Stimulated activated CD8-positive, alpha-beta memory T cell treated with anti-CD3 and anti-CD28 coated beads, Interleukin-15, amount 100 ng/mL, for 24 hours (primary cell): ENCODE measurements at regions not wholly inside any gene's neighbourhood (a gene's known extent, or its start where the extent isn't known, plus 50 kb on each side); places are given as distances from the start of the nearest gene placed in this dataset.
"Not testable (repeated sequence)": the region's sequence is repeated elsewhere in the genome, so short reads cannot be mapped to it uniquely, and the experiment has no call there.

Experiments used
- DNase-seq: peaks from one replicate; pipeline ENCODE4 v3.0.0-alpha.2; 2020; ENCODE audit warnings: low read depth

DNA sequence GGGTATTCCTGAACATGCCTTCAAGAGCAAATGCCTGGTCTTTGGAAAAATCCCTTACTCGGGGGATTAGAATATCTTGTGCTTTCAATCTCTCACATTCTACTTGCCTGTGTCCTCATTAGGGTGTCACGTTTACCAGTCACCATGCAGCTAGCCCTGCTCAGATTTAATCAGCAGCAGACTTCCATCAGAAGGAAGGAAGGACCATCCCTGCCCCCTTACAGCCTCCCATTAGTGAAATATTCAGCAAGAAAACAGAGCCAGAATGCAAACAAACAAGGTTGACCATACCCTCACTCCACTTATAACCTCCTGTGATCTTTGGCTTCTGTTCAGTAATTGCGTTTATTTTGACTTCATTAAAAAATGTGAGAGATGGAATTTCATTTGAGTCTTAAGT is 208.6 kb downstream of the CXCL12 start:
- DNase-seq: no peak

DNA sequence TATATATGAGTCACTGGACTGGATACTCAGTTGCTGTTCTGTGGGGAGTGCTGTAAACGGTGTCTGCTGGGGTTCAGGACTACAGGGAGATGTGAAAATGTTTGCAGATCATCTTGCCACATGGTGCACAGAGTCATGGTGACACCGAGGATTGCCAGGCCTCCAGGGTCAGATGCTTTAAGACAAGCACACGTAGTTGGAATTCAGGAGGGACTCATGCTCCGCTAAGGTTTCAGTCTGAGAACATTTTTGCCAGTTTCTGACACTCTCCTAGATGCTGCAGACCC is 211.3 kb downstream of the CXCL12 start:
- no peak for DNase-seq

DNA sequence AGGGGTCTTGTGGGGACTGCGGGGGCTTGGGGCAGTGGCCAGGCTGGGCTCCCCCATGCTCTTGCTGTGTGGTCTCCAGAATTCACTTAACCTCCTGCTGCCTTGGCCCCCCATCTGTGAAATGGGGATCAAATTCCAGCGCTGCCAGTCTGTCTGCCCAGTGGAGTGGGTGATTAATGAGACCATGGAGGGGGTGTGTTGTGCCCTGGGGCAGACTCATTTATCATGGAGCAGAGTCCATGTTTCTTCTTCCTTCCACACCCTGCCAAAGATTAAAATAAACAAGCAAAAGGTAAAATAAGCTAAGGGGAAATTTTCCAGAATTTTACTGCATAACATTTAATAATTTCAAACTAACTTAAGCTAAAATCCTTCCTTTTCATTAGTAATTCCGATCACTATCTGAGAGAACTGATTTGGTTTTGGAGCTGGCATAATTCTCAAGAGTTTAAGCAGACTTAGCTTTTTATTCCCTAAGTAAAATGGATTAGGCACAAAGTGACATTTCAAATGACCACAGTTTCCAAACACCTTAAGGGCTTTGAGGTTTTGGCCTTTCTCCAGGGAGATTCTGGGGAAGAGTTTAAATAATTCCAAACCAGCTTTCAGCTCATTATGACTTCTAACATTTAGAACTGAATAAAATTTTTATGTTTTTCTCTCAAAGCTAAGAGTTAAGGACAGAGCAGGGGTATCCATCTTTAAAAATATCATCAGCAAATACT is 211.9 kb downstream of the CXCL12 start:
- no peak for DNase-seq

- DNase-seq: no peak
Observed at GRCh38 chr10:44171765-44172164, 213.1 kb downstream of the CXCL12 start.

DNA sequence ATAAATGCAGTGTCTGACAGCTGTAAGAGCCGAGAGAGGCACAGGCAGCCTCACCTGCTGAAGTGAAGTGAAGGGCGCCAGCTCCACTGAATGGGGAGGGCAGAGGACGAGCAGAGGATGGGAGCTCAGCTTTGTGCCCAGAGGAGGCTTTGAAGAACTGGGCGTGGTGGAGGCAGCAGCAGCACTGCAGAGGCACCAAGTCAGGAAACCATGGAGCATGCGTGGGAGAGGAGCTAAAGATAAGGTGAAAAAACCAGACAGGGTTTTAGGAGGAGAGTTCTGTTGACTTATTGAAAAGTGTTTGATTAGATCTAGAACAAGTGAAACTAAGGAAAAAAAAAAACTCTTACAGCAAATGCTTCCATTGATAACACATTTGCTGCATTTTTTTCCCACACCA is 216.4 kb downstream of the CXCL12 start:
- no peak for DNase-seq

DNA sequence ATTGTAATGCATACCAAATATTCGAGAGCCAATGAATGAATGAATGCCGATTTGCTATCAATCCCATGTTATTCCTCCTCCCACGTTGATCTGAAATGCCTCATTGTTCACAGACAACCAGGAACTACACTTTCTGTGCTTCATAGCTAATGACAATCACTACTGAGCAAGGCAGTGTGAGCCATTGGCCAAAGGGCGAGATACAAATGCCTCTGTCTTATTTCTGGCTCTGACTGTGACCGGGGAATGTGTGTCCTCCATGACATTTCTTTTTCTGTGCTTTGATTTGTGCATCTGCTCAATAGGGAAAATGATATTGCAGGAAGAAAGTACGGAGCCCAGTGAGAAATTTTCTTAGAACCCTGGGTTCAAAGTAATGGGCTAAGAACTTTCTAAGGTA is 217.1 kb downstream of the CXCL12 start:
- no peak for DNase-seq

DNA sequence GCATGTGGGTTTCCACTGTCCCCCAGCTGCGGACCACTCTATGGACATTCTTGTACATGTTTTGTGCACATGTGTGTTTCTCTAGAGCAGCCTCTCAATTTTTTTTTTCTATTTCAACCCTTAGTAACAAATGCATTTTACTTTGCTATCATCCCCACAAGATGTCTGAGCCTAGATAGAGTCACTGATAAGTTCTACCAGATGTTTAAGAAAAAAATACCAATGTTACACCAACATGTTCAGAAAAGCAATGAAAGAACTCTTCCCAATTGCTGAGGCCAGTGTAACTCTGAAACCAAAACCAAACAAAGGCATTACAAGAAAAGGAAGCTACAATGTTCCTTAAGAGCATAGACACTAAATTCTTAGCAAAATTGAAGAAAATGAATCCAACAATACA is 218.5 kb downstream of the CXCL12 start:
- no peak for DNase-seq

DNA sequence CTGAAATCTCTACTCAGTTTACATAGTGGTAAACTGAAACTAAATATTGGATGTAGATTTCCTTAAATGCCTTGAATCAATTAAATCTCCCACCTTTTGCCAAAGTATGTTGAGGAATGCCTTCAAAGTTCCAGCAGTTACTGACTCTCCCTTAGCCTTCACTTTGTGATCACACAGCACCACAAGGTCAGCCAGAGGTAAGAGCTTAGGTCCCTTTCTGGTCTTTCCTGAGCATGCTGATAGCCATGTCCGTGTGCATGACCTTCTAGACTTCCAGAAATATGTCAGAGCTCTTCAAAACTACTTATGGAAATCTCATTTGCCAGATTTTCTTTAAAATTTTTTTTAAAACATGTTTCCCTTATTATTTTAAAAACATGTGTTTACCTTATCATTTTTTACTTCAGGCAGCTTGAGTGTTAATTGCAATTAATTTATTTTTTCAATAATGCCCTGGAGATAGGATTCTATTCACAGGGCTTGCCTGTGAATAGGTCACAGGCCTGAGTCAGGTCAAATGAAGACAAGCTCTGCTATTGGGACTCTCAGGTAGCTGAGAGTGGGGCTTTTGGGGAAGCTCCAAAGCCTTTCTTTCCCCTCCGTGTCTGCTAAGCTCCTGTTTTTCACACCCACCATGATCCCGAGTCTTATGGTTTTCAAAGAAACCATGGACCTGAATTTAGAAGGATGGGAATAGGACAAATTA is 220.5 kb downstream of the CXCL12 start:
- DNase-seq: no peak

DNA sequence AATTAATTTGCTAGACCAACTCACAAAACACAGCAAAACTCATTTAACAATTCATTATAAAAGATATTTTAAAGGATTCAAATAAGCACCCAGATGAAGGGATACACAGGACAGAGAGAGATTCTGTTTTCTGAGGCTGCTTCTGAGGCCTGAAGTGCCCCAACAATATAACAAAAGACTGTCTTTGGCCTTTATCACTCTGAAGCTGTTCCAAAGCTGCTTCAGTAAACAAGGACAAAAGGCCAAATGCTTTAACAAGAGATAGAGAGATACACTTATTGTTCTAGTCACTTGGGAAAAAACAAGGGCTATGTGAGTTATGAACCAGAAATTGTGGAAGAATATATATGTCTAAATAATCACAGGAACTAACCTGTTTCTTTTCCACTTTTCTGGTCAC is 223.7 kb downstream of the CXCL12 start:
- no peak for DNase-seq

DNA sequence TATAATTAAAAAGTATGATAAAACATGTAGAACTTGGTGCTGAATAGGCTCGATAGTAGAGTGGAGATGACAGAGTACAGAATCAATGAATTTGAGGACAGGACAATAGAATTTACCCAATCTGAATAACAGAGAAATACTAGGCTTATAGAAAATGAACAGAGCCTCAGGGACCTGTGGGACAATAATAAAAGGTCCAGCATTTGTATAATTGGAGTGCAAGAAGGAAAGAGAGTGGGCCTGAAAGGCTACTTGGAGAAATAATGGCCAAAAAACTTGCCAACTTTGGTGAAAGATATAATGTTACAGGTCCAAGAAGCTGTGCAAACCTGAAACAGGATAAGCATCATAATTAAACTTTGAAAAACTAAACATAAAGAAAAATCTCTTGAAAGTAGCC is 227.3 kb downstream of the CXCL12 start:
- no peak for DNase-seq

DNA sequence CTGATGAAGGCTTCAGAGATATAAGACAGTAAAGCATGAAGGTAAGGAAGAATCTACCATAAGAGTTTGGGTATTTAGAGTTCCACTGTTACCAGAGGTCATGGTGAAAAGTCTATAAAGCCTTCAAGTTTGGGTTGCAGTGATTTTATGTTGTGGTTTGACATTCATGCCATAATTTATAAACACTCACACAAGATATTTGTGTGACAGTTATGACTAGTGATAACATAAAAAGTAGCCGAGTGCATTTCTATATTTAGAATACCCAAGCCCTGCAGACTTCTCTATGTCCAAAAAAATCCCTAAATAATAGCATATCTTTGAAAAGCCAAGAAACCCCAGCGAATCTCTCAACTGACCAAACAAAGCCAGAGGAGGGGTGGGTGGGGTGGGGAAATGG is 229.9 kb downstream of the CXCL12 start:
- no peak for DNase-seq

DNA sequence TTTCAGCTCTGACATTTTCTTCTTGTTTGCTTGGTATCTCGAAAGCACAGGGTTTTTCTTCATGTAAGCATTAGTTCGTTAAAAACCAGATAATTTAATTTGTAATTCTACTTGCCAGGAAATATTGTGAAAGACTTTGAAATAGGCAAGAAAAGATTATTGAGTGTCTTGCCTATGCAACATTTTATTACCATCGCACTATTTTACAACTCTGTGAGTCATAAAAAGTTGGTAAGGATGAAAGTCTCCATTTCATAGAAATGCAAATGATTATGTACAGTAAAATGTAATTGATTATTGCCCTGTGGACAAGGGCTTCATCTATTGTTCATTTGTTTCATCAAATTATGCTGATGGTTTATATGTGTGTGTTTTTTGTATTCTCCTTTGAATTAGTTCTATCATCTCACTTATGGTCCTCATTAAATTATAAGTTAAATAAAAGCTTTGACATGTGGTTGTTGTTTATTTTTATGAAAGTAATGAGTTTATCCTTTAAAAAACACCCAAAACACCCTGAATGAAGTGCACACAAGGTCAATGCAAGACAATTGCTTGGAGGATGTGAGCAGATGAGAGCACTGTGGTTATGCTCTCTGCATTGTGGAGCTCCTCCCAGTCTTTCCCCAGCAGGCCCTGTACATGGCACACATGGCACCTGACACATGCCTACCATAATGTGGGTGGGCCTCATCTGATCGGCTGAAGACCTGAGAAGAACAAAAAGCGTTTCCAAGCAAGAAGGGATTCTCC is 230.8 kb downstream of the CXCL12 start:
- no peak for DNase-seq

DNA sequence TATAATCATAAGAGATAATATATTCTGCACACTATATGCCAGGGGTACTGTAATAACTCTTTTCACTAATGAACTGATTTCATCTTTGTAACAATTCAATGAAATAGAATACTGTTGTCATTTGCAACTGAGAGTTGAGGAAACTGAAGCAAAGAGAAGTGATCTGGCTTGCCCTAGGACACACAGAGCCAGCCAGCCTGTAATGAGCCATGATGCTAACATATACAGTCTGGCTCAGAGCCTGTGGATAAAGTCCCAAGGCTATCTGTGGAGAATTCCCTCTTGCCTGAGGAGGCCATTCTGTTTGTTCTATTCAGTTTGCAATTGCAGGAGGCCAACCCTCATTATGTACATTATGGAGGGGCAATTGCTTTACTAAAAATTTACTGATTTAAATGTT is 241.3 kb downstream of the CXCL12 start:
- DNase-seq: no peak

DNA sequence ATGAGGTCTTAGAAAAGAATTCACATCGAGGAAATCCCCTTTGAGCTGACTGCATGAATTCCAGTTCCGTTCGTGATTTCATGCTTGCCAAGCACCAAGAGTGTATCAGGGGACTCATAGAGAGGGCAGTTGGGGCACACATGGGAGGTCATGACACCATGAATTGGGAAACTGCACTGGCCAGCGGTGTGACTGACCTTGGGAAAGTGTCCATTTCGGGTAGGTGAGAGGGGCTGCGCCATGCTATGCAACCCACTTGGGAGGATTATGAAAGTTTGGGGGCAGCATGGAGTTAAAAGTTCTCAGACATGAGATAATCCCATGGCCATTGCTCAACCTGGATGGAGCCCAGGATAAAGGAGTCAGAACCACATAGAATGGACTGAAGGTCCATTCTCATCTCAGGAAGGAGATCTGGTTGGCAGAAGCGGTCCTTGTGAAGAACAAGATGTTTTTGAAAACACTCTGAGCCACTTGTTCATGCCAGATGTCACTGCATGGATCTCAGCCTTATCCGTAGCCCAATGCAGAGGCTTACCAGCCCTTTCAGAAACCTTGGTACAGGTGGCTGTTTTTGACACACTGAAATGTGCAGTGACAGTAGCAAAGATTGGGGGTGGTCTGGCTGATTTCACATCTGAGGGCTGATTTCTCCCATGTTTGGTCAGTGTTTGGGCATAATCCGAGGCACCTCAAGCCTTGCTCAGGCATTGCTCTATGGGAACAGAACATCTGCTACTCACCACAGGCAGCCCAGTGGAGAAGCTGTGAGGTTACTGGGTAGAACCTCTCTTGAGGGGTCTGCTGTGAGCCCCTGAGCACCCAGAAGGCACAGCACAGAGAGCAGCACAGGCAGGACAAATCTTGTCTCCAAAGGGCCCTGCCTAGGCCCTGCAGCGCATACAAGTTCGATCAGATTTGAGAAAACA is 252.3 kb downstream of the CXCL12 start:
- no peak for DNase-seq

GRCh38 chr10:44126291-44126717 is 258.6 kb downstream of the CXCL12 start:
- no peak for DNase-seq

DNA sequence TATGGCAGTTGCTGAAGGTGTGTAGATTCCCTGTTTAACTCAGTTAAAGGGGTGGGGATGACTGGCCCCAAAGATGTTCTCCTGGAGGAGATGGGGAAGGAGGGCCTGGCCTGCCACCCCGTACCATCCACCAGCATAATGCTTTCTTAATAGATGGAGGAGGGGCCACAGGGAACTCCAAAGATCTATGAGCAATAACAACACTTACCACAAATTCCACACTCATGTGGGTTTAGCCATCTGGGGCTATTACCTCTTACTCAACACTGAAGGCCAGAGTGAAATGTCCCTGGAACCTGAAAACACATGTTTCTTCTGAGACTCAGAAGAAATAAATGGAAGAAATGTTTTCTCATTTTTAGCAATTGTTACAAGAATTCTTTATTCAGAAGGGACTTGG is 259.0 kb downstream of the CXCL12 start:
- no peak for DNase-seq

DNA sequence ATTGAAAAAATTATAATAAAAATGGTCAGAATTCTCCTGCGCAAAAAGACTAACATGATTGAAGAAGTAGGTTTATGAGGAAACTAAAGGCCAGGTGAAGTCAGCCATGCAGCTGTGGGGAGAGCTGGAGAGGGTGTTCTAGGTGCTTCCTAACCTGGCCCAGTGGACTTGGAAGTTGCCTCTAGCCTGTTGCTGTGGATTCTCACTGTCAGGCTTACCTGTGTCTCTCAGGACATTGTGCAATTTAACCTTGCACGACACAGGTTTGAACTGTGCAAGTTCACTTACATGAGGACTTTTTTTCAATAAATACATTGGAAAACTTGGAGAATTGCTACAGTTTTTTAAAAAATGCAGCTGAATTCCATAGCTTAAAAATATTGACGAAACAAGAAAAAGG is 266.4 kb downstream of the CXCL12 start:
- DNase-seq: no peak

- DNase-seq: no peak
Observed at GRCh38 chr10:44116474-44116873, 268.4 kb downstream of the CXCL12 start.

GRCh38 chr10:44115516-44115915 is 269.4 kb downstream of the CXCL12 start:
- no peak for DNase-seq

GRCh38 chr10:44114441-44114840 is 270.5 kb downstream of the CXCL12 start:
- DNase-seq: no peak

- DNase-seq: not testable (repeated sequence)
Observed at GRCh38 chr10:44112280-44112679, 272.6 kb downstream of the CXCL12 start.

DNA sequence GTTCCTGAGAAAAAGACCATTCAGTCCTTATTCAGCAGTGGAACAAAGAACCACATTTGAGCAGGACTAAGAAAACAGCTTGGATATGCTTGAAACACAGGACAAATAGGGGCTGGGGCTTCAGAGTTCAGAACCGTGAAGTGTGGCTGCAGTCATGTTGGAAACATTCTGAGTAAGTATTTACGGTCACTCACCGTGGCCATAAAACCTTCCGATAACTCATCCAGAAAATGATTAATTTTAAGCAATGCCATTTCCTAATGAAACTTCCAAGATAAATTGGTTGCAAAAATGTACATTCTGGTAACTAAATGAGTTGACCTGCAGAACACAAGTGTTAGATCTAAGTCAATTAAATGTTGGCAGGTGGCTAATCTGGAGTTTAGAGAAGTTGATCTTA is 279.2 kb downstream of the CXCL12 start:
- DNase-seq: no peak
